Inflammatory macrophage treated with lipopolysaccharide for 4 hours (primary cell): ENCODE measurements at regions not wholly inside any gene's neighbourhood (a gene's known extent, or its start where the extent isn't known, plus 50 kb on each side); places are given as distances from the start of the nearest gene placed in this dataset.
A peak's percentile ranks its signal among the peaks of the same experiment; 100 is the strongest.
"Not testable (repeated sequence)": the region's sequence is repeated elsewhere in the genome, so short reads cannot be mapped to it uniquely, and the experiment has no call there.

ENCODE experiments used
- DNase-seq: peaks from one replicate; pipeline ENCODE4 v3.0.0-alpha.2; 2020

DNA sequence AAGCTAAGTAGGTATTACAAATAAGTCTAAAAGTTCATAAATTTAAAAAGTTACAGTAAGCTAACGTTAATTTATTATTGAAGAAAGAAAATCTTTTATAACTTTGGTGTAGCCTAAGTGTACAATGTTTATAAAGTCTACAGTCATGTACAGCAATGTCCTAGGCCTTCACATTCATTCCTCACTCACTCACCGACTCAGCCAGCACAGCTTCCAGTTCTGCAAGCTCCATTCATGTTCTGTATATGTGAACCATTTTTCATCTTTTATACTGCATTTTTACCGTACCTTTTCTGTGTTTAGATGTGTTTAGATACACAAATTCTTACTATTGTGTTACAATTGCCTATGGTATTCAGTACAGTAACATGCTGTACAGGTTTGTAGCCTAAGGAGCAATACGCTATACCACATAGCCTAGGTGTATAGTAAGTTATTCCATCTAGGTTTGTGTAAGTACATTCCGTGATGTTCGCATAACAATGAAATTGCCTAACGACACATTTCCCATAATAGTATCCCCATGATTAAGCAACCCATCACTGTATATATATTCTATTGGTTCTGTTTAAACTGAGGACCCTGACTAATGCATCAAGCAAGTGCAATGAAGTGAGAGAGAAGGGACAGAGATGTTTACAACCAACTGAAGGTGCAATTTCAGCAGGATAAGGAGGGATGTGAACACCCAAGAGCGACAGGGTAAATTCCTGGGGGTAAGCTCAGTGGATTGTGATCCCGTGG lies 88.9 kb upstream of the TRIO start:
- DNase-seq: no peak

DNA sequence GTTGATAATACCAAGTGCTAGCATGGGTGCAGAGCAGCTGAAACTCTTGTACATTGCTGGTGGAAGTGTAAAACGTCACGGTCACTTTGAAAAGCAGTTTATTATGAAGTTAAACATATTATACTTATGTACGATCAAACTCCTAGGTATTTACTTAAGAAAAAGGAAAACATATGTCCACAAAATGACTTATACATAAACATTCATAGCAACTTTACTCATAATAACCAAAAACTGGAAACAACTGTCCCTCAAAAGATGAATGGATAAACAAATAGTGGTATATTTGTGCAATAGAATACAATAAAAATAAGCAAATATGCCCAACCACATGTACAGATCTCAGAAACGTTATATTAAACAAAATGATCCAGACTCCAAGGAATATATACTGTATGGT lies 92.3 kb upstream of the TRIO start:
- DNase-seq: no peak

DNA sequence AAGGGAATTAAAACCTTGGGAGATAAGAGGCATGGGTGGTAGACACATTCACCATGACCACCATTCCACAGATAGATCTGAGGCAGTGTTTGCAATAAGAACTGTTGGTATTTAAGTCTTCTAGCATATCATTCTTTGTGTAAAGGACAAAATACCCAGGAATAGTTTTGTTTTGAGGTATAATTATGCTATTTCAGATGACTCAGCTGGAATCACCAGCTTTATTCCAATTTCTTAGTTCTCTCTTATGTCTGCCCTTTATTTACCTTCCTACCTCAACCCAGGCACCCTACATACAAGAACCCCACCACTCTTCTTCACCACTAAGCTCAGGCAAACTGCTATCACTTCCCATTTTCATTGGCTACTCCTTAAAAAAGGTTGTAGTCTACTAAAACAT lies 94.7 kb upstream of the TRIO start:
- DNase-seq: no peak

DNA sequence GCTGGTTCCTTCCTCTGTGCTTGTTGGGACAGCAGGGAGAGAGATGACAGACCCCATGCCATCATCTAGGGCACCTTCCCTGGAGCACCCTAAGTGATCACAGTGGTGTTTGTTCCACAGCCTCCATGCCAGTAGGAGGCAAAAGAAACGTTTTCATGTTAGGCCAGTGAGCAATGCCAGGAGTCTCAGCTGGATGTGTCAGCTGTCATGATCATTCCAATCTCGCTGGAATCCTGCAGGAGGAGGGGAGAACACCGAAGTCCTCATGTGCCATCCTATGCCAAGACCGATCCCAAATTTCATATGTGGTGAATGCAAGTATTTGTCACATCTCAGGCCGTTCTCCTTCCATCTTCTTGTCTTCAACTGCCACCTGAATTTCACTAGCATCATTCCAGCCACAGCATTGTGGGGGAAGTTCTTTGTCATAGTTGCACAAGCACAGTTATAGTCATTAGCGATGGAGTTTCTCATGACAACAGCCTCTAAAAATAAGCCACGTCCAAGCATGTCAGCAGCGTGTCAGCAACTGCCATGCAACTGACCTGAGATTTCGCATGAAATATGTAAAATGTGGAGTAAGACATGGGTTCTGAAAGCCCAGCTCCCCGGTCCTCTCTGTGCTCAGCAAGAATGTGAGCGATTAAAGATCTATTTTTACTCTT lies 97.2 kb upstream of the DNAH5 start:
- DNase-seq: peak; percentile 47

DNA sequence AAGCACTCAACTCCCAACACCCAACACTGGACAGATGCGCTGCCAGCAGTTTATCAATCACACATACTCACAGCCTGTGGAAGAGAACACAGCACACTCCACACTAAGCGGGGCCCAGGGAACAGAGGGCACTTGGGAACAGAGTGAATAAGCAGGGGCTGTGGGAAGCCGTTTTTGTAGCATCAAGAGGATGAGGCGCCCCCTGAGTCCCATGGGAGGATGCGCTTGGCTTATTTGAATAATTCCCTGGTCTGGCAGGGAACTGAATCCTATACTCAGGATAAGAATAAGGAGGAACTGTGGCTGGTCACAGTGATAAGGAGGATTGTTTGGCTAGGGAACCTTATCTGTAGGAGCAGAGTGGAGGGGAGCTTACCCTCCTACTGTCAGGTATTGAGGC lies 96.1 kb upstream of the DNAH5 start:
- no peak for DNase-seq

DNA sequence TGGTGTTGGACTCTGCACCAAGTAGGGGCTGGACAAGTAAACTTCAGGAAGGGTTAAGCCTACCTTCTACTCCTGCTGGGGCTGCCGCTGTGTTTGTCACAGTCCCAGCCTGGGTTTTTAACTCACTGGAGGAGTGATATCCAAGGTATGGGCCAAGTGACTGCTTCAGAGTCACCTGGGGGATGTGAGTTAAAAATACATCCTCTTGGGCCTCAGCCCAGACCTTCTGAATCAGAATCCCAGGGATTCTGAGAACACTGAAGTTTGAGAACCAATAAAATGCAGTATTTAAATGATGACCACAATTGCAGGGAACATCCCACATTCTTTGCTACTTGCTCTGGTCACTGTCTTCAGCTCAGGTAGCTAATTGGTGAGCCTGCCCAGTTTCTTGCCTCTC lies 95.1 kb upstream of the DNAH5 start:
- DNase-seq: no peak

DNA sequence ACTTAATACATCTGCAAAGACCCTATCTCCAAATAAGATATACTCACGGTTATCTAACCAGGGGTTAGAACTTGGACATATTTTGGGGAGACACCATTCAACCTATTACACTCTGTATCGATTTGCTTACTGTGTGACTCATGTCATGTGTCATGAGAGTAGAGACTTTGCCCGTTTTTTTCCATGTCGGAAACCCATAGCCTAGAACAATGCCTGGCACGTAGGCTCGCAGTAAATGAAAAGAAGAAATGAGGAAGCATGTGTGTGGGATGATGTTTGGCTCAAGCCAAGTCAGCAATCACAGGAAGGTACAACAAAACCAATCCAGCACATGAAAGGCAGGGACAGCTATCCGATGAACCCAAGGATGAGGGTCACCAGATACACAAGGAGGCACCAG lies 94.6 kb upstream of the DNAH5 start:
- no peak for DNase-seq

DNA sequence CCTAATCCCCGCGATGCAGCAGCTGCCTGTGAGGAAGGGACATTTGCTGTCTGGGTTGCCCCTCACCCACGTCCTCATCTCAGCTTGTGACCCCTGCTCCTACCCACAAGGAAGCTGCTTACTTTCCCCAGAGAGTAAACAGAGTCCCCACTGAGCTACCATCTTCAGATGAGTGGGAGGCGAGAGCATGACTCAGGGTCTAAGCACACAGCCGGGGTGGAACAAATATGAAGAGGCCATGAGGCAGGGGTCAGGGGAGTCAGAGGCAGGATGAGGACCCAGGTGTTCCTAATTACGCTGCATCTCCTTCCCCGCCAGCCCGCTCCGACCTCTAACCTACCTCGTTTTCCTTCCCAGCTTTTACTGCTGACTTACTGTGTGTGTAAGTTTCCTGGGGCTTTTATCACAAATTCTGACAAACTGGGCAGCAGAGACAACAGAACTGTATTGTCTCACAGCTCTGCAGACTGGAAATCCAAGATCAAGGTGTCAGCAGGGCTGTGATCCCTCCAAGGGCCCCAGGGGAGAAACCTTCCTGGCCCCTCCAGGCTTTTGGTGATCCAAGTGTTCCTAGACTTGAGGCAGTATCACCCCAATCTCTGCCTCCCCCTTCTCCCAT lies 94.0 kb upstream of the DNAH5 start:
- no peak for DNase-seq

DNA sequence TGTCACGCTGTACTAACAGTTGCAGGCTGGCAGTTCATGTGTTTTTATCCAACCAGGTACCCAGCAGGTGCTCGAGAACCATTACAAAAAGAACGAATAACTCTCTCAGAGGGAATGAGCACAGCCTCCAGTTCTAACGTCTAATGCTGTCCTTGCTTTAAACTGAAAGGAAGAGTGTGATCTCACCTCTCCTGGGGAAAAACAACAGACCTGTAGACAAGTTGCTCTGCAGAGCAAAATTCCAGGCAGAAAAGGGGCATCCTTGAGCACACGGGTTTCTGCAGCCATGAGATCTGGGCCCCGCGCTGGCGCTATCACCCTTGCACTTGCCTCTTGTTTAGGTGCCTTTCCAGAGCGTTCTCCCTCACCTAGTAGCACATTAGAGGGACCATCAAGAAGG lies 92.5 kb upstream of the DNAH5 start:
- DNase-seq: no peak

DNA sequence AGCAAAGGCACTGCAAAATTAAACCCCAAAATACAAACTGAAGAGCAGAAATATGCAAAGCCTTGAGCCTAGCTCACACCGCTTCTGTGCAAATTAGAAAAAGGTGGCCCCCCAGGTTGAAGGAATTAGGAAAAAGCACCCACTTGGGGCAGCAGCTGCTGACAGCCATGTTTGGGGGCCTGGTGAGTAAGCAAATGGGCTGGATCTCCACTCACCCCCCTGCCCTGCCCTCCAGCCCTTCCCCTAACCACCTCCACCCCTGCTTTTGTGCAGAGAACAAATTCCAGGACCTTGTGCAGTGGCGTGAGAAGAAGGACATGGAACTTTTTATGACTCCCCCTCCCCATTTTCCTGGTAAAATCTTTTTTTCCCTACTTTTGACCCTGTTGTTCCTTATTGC lies 92.0 kb upstream of the DNAH5 start:
- DNase-seq: no peak

DNA sequence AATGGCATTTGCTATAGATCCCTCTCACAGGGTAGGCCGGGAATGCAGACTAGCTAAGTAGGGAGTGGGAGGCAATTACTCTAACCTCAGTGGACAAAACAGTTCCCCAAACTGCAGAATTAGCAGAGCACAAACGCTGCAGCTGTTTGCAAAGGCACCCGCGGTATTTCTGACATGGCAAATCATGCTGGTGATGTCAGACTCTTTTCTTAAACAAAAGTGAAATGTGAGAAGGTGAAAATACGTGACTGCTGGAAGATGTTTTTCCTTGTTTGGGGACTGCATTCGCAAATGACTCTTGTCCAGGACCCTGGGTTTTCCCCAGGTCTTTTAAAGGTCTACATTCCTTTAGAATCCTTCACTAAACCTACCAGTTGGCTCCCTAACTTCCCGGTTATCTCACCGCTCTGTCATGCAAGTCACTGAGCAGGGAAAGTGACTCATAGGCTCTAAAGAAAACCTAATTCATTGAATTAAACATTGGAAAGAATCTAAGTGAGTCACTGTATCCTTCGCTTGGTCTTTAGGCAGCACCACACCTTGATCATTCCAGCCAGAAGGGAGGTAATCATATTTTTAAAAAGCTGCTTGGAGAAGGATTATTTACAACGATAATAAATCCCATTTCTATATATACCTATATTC lies 91.5 kb upstream of the DNAH5 start:
- peak; percentile 76 for DNase-seq

DNA sequence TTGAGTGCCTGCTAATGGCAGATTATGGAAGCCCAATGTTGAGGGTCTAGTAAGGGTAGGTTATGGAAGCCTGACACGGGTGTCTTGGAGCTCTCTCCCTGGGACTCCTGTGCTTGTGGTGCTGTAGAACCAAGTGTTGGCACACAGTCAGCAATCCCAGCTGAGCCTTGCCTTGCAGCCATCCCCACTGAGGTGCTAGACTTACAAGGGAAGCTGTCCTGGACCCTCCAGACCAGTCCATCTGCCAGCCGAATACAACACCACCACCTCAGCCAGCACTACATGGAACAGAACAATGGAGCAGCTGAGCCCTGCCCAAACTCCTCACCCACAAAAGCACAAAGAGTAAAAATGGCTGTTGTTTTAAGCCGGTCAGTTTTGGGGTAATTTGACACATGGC lies 90.5 kb upstream of the DNAH5 start:
- DNase-seq: no peak

DNA sequence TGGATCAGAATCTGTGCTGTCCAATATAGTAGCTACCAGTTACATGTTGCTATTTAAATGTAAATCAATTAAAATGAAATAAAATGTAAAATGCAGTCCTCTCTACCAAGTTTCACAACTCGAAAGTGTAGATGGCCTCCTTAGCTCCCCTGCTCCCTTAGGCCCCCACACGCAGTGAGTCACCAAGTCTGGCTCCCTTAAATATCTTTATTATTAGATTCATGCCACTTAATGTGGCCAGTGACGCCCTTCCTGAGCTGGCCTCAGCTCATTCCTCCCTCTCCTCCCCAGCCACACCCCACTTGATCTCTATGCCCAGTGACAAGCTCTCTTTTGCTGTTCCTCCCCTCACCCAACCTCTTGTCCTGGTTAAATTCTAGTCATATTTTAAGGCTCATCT lies 88.4 kb upstream of the DNAH5 start:
- DNase-seq: no peak

DNA sequence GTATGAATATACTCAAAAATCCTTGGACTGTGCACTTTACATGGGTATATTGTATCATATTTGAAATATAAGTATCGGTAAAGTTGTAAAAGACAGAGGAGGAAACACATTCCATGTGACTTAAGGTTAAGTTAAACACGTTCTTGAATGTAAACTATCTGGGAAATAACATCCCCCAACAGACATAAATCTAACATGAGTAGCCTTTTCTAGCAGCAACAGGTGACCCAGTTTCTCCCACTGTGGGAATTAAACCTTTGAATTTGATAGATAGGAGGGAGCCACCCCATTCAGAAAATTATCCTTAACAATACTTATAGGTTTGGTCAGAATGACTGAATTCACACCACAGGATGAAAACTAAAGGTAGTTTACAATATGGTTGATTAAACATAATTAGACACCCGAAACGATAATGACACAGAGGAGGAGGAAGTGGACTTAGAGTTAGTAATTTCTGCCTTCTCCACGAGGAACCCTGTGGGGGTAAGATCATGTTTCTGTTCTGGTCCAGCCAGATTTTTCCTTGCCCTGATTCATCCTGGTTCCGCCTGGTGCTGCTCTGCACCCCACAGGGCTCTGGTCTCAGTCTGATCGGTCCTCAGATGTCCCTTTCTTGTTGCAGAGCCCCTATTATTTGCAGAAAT lies 84.6 kb upstream of the DNAH5 start:
- no peak for DNase-seq

DNA sequence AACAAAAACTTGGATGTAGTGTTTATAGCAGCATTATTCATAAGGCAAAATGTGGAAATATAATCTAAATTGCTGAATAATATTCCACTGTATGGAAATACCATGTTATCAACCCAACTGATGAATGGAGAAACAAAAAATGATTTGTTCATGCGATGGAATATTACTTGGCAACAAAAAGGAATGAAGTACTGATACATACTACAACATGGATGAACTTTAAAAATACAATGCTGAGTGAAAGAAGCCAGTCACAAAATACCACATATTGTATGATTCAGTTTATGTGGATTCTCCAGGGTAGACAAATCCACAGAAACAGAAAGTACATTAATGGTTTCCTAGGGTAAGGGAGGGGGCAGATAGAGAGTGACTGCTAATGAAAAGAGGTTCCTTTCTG lies 83.7 kb upstream of the DNAH5 start:
- no peak for DNase-seq

DNA sequence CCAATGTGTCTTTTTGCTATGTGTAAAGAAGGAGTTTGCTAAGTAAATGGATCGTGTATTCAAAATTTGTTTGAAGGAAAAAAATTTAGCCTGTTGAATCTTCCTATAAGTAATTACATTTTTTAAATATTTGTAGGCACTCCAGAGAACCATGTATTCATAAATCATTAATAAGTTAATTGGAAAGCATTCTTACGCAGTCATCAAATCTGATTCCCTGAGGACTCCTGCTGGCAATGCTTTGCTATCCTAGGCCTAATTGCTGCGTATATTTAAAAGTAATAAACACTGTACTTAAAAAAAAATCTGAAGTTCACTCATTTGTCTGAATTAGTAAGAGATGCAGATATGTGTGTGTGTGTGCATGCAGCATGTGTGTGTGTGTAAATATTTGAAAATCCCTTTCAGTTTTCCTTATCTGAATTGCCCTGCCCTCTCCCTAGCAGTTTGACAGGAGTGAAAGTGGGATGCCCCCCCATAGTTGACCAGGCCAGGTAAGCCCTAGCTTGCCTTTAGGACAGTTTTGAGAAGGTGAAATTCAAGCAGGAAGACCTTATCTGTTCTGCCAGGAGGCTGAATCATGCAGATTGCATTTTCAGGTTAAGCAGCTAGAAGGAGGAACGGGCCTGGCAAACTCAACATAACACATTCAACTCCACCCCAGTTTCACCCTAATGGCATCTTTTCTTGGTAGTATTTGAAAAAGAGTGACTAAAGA lies 81.2 kb upstream of the DNAH5 start:
- no peak for DNase-seq

DNA sequence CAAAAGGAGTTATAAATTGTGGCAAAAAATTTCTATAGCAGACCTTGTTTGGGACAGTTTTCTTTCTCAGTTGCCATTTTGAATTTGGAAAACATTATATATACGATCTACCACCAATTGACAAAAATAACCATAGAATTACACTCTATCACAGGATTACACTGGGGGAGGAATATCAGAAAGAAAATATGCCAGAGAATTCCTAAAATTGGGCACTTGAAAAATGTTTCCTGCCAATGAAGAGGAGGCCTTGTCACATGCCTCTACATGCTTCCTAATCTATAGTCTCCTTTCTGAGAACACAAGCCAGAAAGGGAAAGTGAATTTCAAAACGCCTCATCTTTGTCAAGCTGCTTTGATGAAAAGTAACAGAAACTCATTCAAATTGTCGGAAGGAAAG lies 78.5 kb upstream of the DNAH5 start:
- DNase-seq: no peak

DNA sequence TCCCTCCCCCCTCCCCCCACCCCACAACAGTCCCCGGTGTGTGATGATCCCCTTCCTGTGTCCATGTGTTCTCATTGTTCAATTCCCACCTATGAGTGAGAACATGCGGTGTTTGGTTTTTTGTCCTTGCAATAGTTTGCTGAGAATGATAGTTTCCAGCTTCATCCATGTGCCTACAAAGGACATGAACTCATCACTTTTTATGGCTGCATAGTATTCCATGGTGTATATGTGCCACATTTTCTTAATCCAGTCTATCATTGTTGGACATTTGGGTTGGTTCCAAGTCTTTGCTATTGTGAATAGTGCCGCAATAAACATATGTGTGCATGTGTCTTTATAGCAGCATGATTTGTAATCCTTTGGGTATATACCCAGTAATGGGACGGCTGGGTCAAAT lies 76.5 kb upstream of the DNAH5 start:
- not testable (repeated sequence) for DNase-seq

DNA sequence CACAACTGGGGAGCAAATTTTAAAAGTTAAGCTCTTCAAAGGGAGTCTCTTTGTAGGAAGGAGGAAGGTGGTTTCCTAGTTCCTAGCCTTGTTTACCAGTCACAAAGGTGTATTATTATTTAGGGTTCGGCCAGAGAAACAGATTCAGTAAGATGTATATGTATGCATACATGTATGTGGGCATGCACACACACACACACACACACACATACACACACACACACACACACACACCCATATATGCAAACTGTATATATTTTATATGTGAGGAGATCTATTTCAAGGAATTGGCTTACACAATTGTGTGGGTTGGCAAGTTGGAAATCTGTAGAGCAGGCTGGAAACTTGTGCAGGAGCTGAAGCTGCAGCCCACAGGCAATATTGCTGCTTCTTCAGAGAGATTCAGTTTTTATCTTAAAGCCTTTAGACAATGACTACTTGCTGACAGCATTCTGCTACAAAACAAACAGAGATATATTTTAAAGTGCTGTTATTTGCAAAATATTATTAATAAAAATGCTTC lies 75.3 kb upstream of the DNAH5 start:
- DNase-seq: no peak

DNA sequence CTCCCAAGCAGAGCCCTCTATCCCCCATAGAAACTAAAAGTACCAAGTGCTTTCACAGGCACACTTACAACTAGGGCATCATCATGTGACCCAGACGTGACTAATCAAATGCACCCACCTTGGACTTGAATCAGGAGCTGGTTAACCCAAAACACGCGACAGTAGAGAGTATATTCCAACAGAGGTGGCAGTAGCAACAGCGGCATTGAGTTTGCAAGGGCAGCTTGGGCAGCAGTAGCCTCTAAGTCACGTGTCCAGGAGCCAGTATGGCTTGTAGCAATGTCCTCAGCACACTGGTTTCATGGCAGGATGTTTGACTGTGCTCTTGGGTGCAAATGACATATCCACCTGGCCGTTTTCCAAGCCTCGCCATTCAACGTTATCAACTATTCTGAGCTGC lies 73.4 kb upstream of the DNAH5 start:
- DNase-seq: no peak

DNA sequence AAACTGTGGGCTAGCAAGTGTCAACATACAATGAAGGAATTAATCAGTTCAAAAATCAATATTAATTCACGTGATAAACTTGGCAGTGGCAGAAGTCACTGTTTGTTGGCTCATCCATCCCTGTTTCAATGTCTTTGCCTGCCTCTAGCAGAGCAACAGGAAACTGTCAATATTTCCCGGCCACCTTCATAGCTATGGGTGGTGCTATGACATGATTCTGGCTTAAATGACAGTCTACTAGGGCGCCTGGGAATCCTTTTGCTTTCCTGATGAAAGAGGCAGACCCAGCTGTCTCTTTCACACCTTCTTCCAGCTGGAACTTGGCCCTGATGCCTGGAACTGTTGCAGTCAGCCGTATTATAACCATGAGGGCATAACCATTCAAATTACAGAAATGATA lies 72.1 kb upstream of the DNAH5 start:
- no peak for DNase-seq
